Astrocyte (in vitro differentiated cells and primary cell): ENCODE measurements at regions not wholly inside any gene's neighbourhood (a gene's known extent, or its start where the extent isn't known, plus 50 kb on each side); places are given as distances from the start of the nearest gene placed in this dataset.
A peak's percentile ranks its signal among the peaks of the same experiment; 100 is the strongest.
"Not testable (repeated sequence)": the region's sequence is repeated elsewhere in the genome, so short reads cannot be mapped to it uniquely, and the experiment has no call there.

Source experiments
- DNase-seq: peaks from one replicate; pipeline ENCODE4 v3.0.0-alpha.2; 2010; ENCODE audit warnings: low read depth
- FAIRE-seq: peaks from 2 replicates; lab custom pipeline; 2011; peaks lifted over from hg19 to GRCh38; lab: Jason Lieb, UNC
- H2AFZ ChIP-seq: 2 replicates; pipeline ENCODE4 v1.6.0; 2012; ENCODE audit warnings: low read depth, low read length, inconsistent platforms
- H3K27ac ChIP-seq: 2 replicates; pipeline ENCODE4 v1.5.1; 2011; ENCODE audit warnings: low read depth, low read length, inconsistent platforms
- H3K27me3 ChIP-seq: 2 replicates; pipeline ENCODE4 v1.6.0; 2011; ENCODE audit warnings: low read length, inconsistent platforms; ENCODE audit not compliant: insufficient read depth
- H3K36me3 ChIP-seq: 2 replicates; pipeline ENCODE4 v1.5.1; 2011; ENCODE audit warnings: low read length, inconsistent platforms; ENCODE audit not compliant: insufficient read depth
- H3K4me1 ChIP-seq: 2 replicates; pipeline ENCODE4 v1.5.1; 2011; ENCODE audit warnings: low read length, inconsistent platforms; ENCODE audit not compliant: insufficient read depth
- H3K4me2 ChIP-seq: 2 replicates; pipeline ENCODE4 v1.6.0; 2012; ENCODE audit warnings: low read length, inconsistent platforms
- H3K4me3 ChIP-seq: 2 replicates; pipeline ENCODE4 v1.5.1; 2011; ENCODE audit warnings: low read depth, mild to moderate bottlenecking, low read length, inconsistent platforms; ENCODE audit not compliant: insufficient read depth
- H3K79me2 ChIP-seq: 2 replicates; pipeline ENCODE4 v1.6.0; 2012; ENCODE audit warnings: mild to moderate bottlenecking, low read length, inconsistent platforms; ENCODE audit not compliant: insufficient read depth
- H3K9ac ChIP-seq: 2 replicates; pipeline ENCODE4 v1.6.0; 2012; ENCODE audit warnings: mild to moderate bottlenecking, low read length, inconsistent platforms
- H3K9me3 ChIP-seq: 2 replicates; pipeline ENCODE4 v1.5.1; 2012; ENCODE audit warnings: low read depth, mild to moderate bottlenecking, low read length, inconsistent platforms; ENCODE audit not compliant: insufficient read depth
- H4K20me1 ChIP-seq: 2 replicates; pipeline ENCODE4 v1.6.0; 2012; ENCODE audit warnings: low read length, inconsistent platforms; ENCODE audit not compliant: insufficient read depth
- H3K27ac Mint-ChIP-seq: one replicate; pipeline ENCODE4 v1.8.0; 2021; ENCODE audit warnings: mild to moderate bottlenecking, mixed read lengths; ENCODE audit not compliant: unreplicated experiment
- H3K27me3 Mint-ChIP-seq: one replicate; pipeline ENCODE4 v1.8.0; 2021; ENCODE audit warnings: low read depth, mixed read lengths; ENCODE audit not compliant: unreplicated experiment
- H3K36me3 Mint-ChIP-seq: one replicate; pipeline ENCODE4 v1.8.0; 2021; ENCODE audit warnings: low read depth, mixed read lengths; ENCODE audit not compliant: unreplicated experiment
- H3K4me1 Mint-ChIP-seq: one replicate; pipeline ENCODE4 v1.8.0; 2021; ENCODE audit warnings: low read depth, mixed read lengths; ENCODE audit not compliant: unreplicated experiment
- H3K4me3 Mint-ChIP-seq: one replicate; pipeline ENCODE4 v1.8.0; 2021; ENCODE audit warnings: mild to moderate bottlenecking, moderate library complexity, mixed read lengths; ENCODE audit not compliant: unreplicated experiment
- H3K9me3 Mint-ChIP-seq: one replicate; pipeline ENCODE4 v1.8.0; 2021; ENCODE audit warnings: mild to moderate bottlenecking, mixed read lengths; ENCODE audit not compliant: unreplicated experiment
- EZH2 ChIP-seq: IDR thresholded peaks from 2 replicates; pipeline ENCODE4 v1.6.1; 2012; ENCODE audit warnings: mild to moderate bottlenecking, low read length, inconsistent platforms; ENCODE audit not compliant: insufficient read depth
- TF ChIP-seq, protein P1 (sequence below): IDR thresholded peaks from 2 replicates; pipeline ENCODE4 v1.5.1; 2011; ENCODE audit warnings: low read depth, mild to moderate bottlenecking, inconsistent platforms, low read length, moderate library complexity; ENCODE audit not compliant: insufficient read depth

DNA sequence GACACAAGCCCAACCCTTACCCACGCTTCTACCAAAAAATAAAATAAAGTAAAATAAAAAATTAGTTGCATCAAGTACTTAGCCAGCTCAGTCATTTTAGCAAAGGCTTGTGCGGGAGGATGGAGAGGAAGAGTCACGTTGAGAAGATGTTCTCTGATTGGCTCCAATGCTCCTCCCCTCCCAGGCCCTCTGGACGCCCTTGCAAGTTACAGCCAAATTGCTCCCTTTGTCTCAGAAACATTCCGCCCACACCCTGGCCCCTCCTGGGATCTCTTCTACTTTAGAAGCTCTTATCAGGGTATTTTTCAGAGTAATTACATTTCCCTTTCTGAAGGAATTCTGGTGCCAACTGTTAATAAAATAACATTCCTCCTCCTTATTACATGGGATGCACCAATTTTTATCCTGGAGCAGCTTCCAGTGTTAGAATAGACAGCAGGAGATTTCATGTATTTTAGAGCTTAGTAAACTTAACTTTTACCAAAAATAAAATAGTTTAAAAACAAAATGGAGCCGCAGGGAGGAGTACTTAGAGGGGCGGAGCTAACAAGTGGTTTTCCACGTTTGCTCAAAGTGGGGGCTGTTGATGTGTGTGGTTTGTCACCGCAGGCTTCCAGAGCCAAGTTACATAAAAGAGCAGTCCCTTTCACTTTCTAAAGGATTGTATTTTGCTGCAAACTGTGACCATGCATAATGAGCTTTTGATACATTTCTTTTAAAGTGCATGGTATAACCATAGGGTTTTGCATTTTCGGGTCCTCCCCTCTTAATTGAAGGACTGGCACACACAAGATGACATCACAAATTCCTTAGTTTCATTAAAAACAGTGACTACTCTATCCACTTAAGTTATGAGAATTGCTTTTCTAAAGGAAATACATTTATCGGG lies 71.7 kb upstream of the RAP1B start:
- peak overlapping the region; percentile 29 for H3K4me3 ChIP-seq
- Mint-ChIP-seq H3K4me3 (no peak overlapping the region), H3K36me3 (no peaks in the 10 kb centered on the region), H3K9me3 (peaks cover 4% of the 10 kb centered on the region), H3K4me1 (no peaks in the 10 kb centered on the region), H3K27ac (no peak overlapping the region), H3K27me3 (no peaks in the 10 kb centered on the region)
- DNase-seq = peak; percentile 79
- FAIRE-seq = no peak
- peaks cover 4% of the 10 kb centered on the region for H3K4me1 ChIP-seq
- no peaks in the 10 kb centered on the region for H3K79me2 ChIP-seq
- peak overlapping the region; percentile 27 for H3K9ac ChIP-seq
- H3K27ac ChIP-seq = peak overlapping the region; percentile 46
- TF ChIP-seq, protein P1, sequence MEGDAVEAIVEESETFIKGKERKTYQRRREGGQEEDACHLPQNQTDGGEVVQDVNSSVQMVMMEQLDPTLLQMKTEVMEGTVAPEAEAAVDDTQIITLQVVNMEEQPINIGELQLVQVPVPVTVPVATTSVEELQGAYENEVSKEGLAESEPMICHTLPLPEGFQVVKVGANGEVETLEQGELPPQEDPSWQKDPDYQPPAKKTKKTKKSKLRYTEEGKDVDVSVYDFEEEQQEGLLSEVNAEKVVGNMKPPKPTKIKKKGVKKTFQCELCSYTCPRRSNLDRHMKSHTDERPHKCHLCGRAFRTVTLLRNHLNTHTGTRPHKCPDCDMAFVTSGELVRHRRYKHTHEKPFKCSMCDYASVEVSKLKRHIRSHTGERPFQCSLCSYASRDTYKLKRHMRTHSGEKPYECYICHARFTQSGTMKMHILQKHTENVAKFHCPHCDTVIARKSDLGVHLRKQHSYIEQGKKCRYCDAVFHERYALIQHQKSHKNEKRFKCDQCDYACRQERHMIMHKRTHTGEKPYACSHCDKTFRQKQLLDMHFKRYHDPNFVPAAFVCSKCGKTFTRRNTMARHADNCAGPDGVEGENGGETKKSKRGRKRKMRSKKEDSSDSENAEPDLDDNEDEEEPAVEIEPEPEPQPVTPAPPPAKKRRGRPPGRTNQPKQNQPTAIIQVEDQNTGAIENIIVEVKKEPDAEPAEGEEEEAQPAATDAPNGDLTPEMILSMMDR = no peak
- no peak for TF ChIP-seq EZH2
- peak overlapping the region; percentile 74 for H3K4me2 ChIP-seq
- no peaks in the 10 kb centered on the region for H3K36me3 ChIP-seq
- H4K20me1 ChIP-seq = no peaks in the 10 kb centered on the region
- no peaks in the 10 kb centered on the region for H3K9me3 ChIP-seq
- H2AFZ ChIP-seq = peak overlapping the region; percentile 78
- H3K27me3 ChIP-seq = no peaks in the 10 kb centered on the region

DNA sequence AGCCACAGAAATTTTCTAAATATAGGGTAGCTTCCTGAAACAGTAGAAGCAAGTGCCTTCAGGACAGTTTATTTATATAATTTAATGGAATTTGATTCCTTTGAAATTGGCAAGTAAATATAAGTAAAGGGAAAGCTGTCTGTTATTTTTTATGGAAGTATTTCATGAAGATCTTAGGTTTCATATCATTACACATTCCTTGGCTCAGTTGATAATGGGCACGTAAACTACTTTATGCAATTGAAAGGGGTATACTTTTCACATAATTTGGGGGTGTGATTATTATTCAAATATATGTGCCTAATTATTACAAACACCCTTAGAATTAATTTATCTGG lies 71.1 kb upstream of the RAP1B start:
- Histone ChIP-seq H3K79me2 (no peaks in the 10 kb centered on the region), H3K9me3 (no peaks in the 10 kb centered on the region), H2AFZ (no peak overlapping the region), H3K27me3 (no peaks in the 10 kb centered on the region), H3K9ac (no peak overlapping the region), H3K4me3 (no peak overlapping the region), H3K36me3 (no peaks in the 10 kb centered on the region), H3K4me1 (peaks cover 4% of the 10 kb centered on the region), H3K27ac (no peak overlapping the region), H3K4me2 (peak overlapping the region; percentile 74), H4K20me1 (no peaks in the 10 kb centered on the region)
- Mint-ChIP-seq H3K27me3 (no peaks in the 10 kb centered on the region), H3K4me1 (no peaks in the 10 kb centered on the region), H3K27ac (no peak overlapping the region), H3K36me3 (no peaks in the 10 kb centered on the region), H3K9me3 (peaks cover 6% of the 10 kb centered on the region), H3K4me3 (no peak overlapping the region)
- TF ChIP-seq EZH2 = no peak
- TF ChIP-seq, protein P1 = no peak
- no peak for DNase-seq
- no peak for FAIRE-seq

DNA sequence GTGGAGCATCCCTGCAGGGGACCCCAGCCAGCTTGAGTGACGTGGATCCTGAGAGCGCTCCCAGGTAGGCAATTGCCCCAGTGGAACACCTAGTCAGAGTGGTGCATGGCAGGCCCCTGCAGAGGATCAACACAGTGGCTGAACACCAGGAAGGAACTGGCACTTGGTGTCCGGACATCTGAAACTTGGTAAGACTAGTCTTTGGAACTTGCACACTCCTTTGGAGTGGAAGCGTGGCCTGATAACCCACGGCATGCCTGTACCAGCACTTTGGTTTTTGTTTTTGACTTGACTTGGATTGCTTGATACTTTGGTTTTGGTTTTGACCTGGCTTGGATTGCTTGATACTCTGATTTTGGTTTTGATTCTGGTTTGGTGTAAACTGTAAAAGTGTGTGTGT lies 69.9 kb upstream of the RAP1B start:
- not testable (repeated sequence) for H3K9me3 ChIP-seq, H3K4me1 Mint-ChIP-seq, H3K27me3 Mint-ChIP-seq, FAIRE-seq, H3K4me2 ChIP-seq, H4K20me1 ChIP-seq, H3K9me3 Mint-ChIP-seq, H3K4me1 ChIP-seq, H3K9ac ChIP-seq, H3K4me3 Mint-ChIP-seq, H3K36me3 Mint-ChIP-seq, H2AFZ ChIP-seq, H3K27ac Mint-ChIP-seq, H3K79me2 ChIP-seq, H3K36me3 ChIP-seq, H3K4me3 ChIP-seq, DNase-seq, H3K27ac ChIP-seq, H3K27me3 ChIP-seq

DNA sequence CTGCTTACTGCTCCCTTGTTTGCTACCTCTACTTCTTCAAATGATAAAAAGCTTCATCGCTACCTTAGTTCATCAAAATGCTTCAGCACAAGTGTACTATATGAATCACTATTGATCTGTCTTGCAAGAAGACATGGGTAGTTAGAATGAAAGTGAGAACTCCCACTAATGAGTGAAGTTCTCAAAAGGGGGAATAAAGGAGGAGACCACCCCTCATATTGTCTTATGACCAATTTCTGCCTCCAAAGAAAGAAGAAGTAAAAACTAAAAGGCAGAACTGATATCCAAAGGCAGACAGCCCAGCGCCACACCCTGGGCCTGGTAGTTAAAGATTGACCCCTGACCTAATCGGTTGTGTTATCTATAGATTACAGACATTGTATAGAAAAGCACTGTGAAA lies 63.4 kb upstream of the RAP1B start:
- not testable (repeated sequence) for H3K9ac ChIP-seq, H2AFZ ChIP-seq, H3K36me3 Mint-ChIP-seq, H4K20me1 ChIP-seq, H3K27me3 ChIP-seq, H3K4me3 Mint-ChIP-seq, H3K79me2 ChIP-seq, H3K27me3 Mint-ChIP-seq, H3K4me2 ChIP-seq, H3K4me3 ChIP-seq, H3K4me1 Mint-ChIP-seq, H3K4me1 ChIP-seq, DNase-seq, H3K36me3 ChIP-seq, H3K9me3 ChIP-seq, FAIRE-seq, H3K27ac Mint-ChIP-seq, H3K27ac ChIP-seq
- peaks cover 34% of the 10 kb centered on the region for H3K9me3 Mint-ChIP-seq
